Kidney (tissue), 13 donors: ENCODE measurements at regions not wholly inside any gene's neighbourhood (a gene's known extent, or its start where the extent isn't known, plus 50 kb on each side); places are given as distances from the start of the nearest gene placed in this dataset.

Source experiments
- DNase-seq, 5 donors: peaks; one replicate each; pipeline ENCODE4 v3.0.0-alpha.2; 2013 to 2020
- FAIRE-seq: peaks from 2 replicates; lab custom pipeline; 2012; peaks lifted over from hg19 to GRCh38; lab: Jason Lieb, UNC
- H3K27ac ChIP-seq, 2 donors: one replicate each; pipeline ENCODE4 v1.7.0; 2013; ENCODE audit warnings: low read depth in 2 of 2, low read length in 2 of 2, inconsistent platforms in 1 of 2
- H3K27me3 ChIP-seq: one replicate; pipeline ENCODE4 v1.7.1; 2013; ENCODE audit warnings: low read length, inconsistent platforms; ENCODE audit not compliant: control insufficient read depth, insufficient read depth
- H3K36me3 ChIP-seq, 3 donors: one replicate each; pipeline versions ENCODE4 v1.7.0 to v1.7.1; 2013; ENCODE audit warnings: low read length in 3 of 3, control low read depth in 1 of 3, inconsistent platforms in 1 of 3; ENCODE audit not compliant: insufficient read depth in 3 of 3, control insufficient read depth in 2 of 3
- H3K4me1 ChIP-seq, 3 donors: one replicate each; pipeline versions ENCODE4 v1.7.0 to v1.7.1; 2013; ENCODE audit warnings: low read length in 3 of 3, inconsistent platforms in 1 of 3, low read depth in 1 of 3; ENCODE audit not compliant: control insufficient read depth in 2 of 3, insufficient read depth in 2 of 3
- H3K4me3 ChIP-seq, 3 donors: one replicate each; pipeline versions ENCODE4 v1.7.0 to v1.8.1; 2013; ENCODE audit warnings: low read length in 3 of 3, control low read depth in 1 of 3, inconsistent platforms in 1 of 3
- H3K9ac ChIP-seq, 3 donors: one replicate each; pipeline versions ENCODE4 v1.7.0 to v1.7.1; 2013; ENCODE audit warnings: low read length in 3 of 3, control low read depth in 1 of 3, inconsistent platforms in 1 of 3
- H3K9me3 ChIP-seq, 3 donors: one replicate each; pipeline versions ENCODE4 v1.7.0 to v1.7.1; 2013; ENCODE audit warnings: low read length in 3 of 3, control low read depth in 1 of 3, inconsistent platforms in 1 of 3; ENCODE audit not compliant: control insufficient read depth in 2 of 3, insufficient read depth in 1 of 3
- CTCF ChIP-seq: IDR thresholded peaks from 3 replicates; pipeline ENCODE4 v1.5.1; 2012; ENCODE audit warnings: mild to moderate bottlenecking, moderate library complexity, borderline replicate concordance; ENCODE audit not compliant: insufficient read depth; ENCODE audit errors: extremely low read depth
- intact Hi-C: fragments of 100-400 bp; cut with DNase I; formaldehyde crosslinking; loops from one replicate; pipeline ENCODE4 v1.11.1; 2022
- donor health status: control.
- donor health status: control.
- donor health status: control.
- donor health status: control.
- donor health status: control.
- donor health status: DM: yes; HTN: yes; CAD: no.
- donor health status: Normal renal cell carcinoma (clear cell type).

- no peak for DNase-seq
- H3K4me3 ChIP-seq: no peak overlapping the region
- H3K36me3 ChIP-seq: no peaks in the 10 kb centered on the region
- H3K27me3 ChIP-seq: no peaks in the 10 kb centered on the region
- no peak for TF ChIP-seq CTCF
- H3K27ac ChIP-seq: no peak overlapping the region
- FAIRE-seq: no peak
- intact Hi-C loops: no loop called here
- H3K4me1 ChIP-seq: no peaks in the 10 kb centered on the region
- H3K9me3 ChIP-seq: no peaks in the 10 kb centered on the region
- no peak overlapping the region for H3K9ac ChIP-seq
These were observed 73.8 kb upstream of the OSBPL8 start for GRCh38 chr12:76633415-76633814.

- H3K4me1 ChIP-seq: no peaks in the 10 kb centered on the region
- H3K4me3 ChIP-seq: no peak overlapping the region
- H3K9me3 ChIP-seq: no peaks in the 10 kb centered on the region
- H3K36me3 ChIP-seq: no peaks in the 10 kb centered on the region
- no peak overlapping the region for H3K27ac ChIP-seq
- FAIRE-seq (no peak), DNase-seq (no peak)
- intact Hi-C loops: no loop called here
- H3K9ac ChIP-seq: no peak overlapping the region
- H3K27me3 ChIP-seq: no peaks in the 10 kb centered on the region
- no peak for TF ChIP-seq CTCF
These were observed 74.6 kb upstream of the OSBPL8 start for GRCh38 chr12:76634133-76634532.

- Histone ChIP-seq H3K36me3 (no peaks in the 10 kb centered on the region), H3K27ac (no peak overlapping the region), H3K4me3 (no peak overlapping the region), H3K4me1 (no peaks in the 10 kb centered on the region), H3K27me3 (no peaks in the 10 kb centered on the region), H3K9me3 (no peaks in the 10 kb centered on the region), H3K9ac (no peak overlapping the region)
- intact Hi-C loops: no loop called here
- DNase-seq: no peak
- FAIRE-seq: no peak
- TF ChIP-seq CTCF: no peak
These were observed 76.6 kb upstream of the OSBPL8 start for GRCh38 chr12:76636121-76636692.

GRCh38 chr12:76637807-76638206 is 78.2 kb upstream of the OSBPL8 start:
- no peak for TF ChIP-seq CTCF
- H3K27me3 ChIP-seq: no peaks in the 10 kb centered on the region
- FAIRE-seq (no peak), DNase-seq (no peak)
- intact Hi-C loops: no loop called here
- H3K4me3 ChIP-seq: no peak overlapping the region
- no peak overlapping the region for H3K9ac ChIP-seq
- H3K36me3 ChIP-seq: no peaks in the 10 kb centered on the region
- H3K27ac ChIP-seq: no peak overlapping the region
- H3K9me3 ChIP-seq: no peaks in the 10 kb centered on the region
- H3K4me1 ChIP-seq: no peaks in the 10 kb centered on the region
